Muscle layer of duodenum (tissue), 2 donors: ENCODE measurements at regions not wholly inside any gene's neighbourhood (a gene's known extent, or its start where the extent isn't known, plus 50 kb on each side); places are given as distances from the start of the nearest gene placed in this dataset.

Source experiments
- H3K27ac ChIP-seq: one replicate; pipeline ENCODE4 v1.7.0; 2013; ENCODE audit warnings: mild to moderate bottlenecking, low read length
- H3K27me3 ChIP-seq: one replicate; pipeline ENCODE4 v1.7.0; 2013; ENCODE audit warnings: low read depth, mild to moderate bottlenecking, control low read depth, low read length
- H3K36me3 ChIP-seq, 2 donors: one replicate each; pipeline ENCODE4 v1.7.0; 2013; ENCODE audit warnings: low read length in 2 of 2, control low read depth in 1 of 2, mild to moderate bottlenecking in 1 of 2; ENCODE audit not compliant: insufficient read depth in 2 of 2, control insufficient read depth in 1 of 2
- H3K4me1 ChIP-seq, 2 donors: one replicate each; pipeline ENCODE4 v1.7.0; 2013; ENCODE audit warnings: low read length in 2 of 2, mild to moderate bottlenecking in 2 of 2, control low read depth in 1 of 2, moderate library complexity in 1 of 2; ENCODE audit not compliant: insufficient read depth in 2 of 2, control insufficient read depth in 1 of 2
- H3K4me3 ChIP-seq, 2 donors: one replicate each; pipeline ENCODE4 v1.7.0; 2013; ENCODE audit warnings: low read length in 2 of 2, low read depth in 1 of 2, mild to moderate bottlenecking in 1 of 2
- H3K9me3 ChIP-seq, 2 donors: one replicate each; pipeline ENCODE4 v1.7.0; 2013; ENCODE audit warnings: low read length in 2 of 2, control low read depth in 1 of 2, mild to moderate bottlenecking in 1 of 2; ENCODE audit not compliant: control insufficient read depth in 1 of 2
- donor health status: healthy.

DNA sequence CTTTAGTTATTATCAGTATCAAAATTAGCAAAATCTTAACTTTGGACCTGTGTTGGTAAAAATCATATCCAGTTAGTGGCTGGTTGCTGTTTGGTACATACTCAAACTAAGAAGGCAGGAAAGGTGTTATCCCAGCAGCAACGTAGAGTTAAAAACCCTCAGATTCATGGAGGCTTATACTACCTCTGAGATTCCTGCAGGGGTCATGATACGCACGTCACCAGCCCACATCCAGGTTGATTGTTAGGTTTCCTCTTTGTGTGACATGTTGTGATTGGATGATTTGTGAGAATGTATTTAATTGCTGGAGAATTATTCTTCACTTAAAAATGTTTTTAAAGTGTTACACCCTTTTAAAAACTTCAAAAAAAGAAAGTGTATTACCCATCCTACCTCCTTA is 423.3 kb upstream of the ADGRL2 start:
- Histone ChIP-seq H3K27ac (no peak overlapping the region), H3K36me3 (no peaks in the 10 kb centered on the region), H3K4me3 (no peak overlapping the region), H3K4me1 (no peaks in the 10 kb centered on the region), H3K9me3 (no peaks in the 10 kb centered on the region), H3K27me3 (no peaks in the 10 kb centered on the region)

DNA sequence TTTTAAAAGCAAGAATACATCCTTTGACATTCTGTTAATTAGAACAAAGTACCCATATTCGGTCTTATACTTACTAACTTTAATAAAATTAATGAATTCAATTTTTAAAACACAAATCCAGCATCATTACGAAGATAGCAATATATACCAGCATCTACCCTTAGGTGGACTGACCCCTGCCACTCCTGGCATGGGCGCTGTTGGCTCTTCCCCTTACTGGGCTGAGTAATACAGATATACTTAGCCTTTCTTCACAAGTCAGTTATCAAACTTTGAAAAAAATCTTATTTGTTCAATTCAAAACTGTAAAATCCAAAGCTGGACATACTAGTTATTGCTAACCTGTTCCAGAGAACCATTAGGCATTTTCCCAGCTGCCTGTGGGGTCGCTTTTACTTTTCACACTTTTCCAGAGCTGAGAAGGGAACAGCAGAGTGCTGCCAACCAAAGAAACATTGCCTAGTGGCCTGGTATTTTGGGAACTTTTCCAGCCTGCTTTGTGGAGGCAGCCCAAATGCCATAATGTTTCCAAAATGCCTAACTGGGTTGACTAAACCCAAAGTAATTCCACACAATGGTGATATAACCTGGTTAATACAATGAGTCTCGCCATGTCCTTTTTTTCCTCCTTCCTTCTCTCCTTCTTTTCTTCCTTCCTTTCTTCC is 424.7 kb upstream of the ADGRL2 start:
- no peaks in the 10 kb centered on the region for H3K9me3 ChIP-seq
- H3K36me3 ChIP-seq, result no peaks in the 10 kb centered on the region
- no peaks in the 10 kb centered on the region for H3K27me3 ChIP-seq
- H3K4me1 ChIP-seq, result no peaks in the 10 kb centered on the region
- H3K27ac ChIP-seq, result no peak overlapping the region
- no peak overlapping the region for H3K4me3 ChIP-seq

- Histone ChIP-seq H3K27me3 (no peaks in the 10 kb centered on the region), H3K4me3 (no peak overlapping the region), H3K4me1 (no peaks in the 10 kb centered on the region), H3K9me3 (no peaks in the 10 kb centered on the region), H3K27ac (no peak overlapping the region), H3K36me3 (no peaks in the 10 kb centered on the region)
Measured at GRCh38 chr1:81374481-81374880, 426.3 kb upstream of the ADGRL2 start.

- H3K27me3 ChIP-seq, result no peaks in the 10 kb centered on the region
- no peaks in the 10 kb centered on the region for H3K4me1 ChIP-seq
- H3K36me3 ChIP-seq, result no peaks in the 10 kb centered on the region
- no peaks in the 10 kb centered on the region for H3K9me3 ChIP-seq
- H3K27ac ChIP-seq, result no peak overlapping the region
- H3K4me3 ChIP-seq, result no peak overlapping the region
Measured at GRCh38 chr1:81371864-81372263, 428.9 kb upstream of the ADGRL2 start.

- H3K27me3 ChIP-seq, result no peaks in the 10 kb centered on the region
- H3K27ac ChIP-seq, result no peak overlapping the region
- no peak overlapping the region for H3K4me3 ChIP-seq
- no peaks in the 10 kb centered on the region for H3K4me1 ChIP-seq
- no peaks in the 10 kb centered on the region for H3K9me3 ChIP-seq
- H3K36me3 ChIP-seq, result no peaks in the 10 kb centered on the region
Measured at GRCh38 chr1:81369833-81370232, 430.9 kb upstream of the ADGRL2 start.

- Histone ChIP-seq H3K4me3 (no peak overlapping the region), H3K4me1 (no peaks in the 10 kb centered on the region), H3K27me3 (no peaks in the 10 kb centered on the region), H3K27ac (no peak overlapping the region), H3K9me3 (no peaks in the 10 kb centered on the region), H3K36me3 (no peaks in the 10 kb centered on the region)
Measured at GRCh38 chr1:81366173-81366572, 434.6 kb upstream of the ADGRL2 start.

DNA sequence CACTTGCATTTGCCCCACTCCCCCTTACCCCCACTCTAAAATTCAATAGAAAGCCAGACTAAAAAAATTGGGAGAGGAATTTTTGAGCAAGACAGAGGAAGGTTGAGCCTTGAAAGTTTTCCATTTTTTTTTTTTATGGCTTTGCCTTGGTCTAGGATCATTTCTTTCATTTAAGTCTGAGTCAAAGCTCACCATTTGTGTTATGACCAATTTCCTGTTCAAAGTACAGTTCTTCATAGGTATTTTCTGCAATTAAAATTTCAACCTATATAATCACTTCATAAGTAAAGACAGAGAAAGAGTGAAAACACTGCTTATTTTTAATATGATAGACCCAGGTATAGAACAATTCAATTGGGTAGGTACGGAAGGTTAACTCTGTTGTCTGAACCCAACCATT is 436.6 kb upstream of the ADGRL2 start:
- no peaks in the 10 kb centered on the region for H3K36me3 ChIP-seq
- no peaks in the 10 kb centered on the region for H3K27me3 ChIP-seq
- H3K27ac ChIP-seq, result no peak overlapping the region
- no peak overlapping the region for H3K4me3 ChIP-seq
- H3K9me3 ChIP-seq, result no peaks in the 10 kb centered on the region
- no peaks in the 10 kb centered on the region for H3K4me1 ChIP-seq

DNA sequence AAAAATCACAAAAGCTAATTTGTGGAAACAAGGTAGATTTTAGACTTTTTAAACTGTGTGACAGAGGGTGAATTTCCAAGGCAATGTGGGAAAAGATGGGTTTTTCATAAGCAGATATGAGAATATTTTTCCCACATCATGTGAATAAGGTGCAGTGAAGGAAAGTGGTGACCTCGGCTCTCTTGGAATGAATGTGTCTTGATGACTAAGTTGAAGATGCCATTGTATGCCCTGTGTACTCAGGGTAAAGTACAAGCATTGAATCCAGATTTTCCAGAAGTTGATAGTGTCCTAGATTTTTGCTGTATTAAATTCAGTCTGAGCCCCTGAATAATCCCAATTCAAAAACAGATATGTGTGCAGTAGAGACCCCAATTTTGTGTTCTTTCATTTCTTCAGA is 442.6 kb upstream of the ADGRL2 start:
- no peaks in the 10 kb centered on the region for H3K9me3 ChIP-seq
- no peak overlapping the region for H3K4me3 ChIP-seq
- no peaks in the 10 kb centered on the region for H3K4me1 ChIP-seq
- H3K27ac ChIP-seq, result no peak overlapping the region
- no peaks in the 10 kb centered on the region for H3K27me3 ChIP-seq
- no peaks in the 10 kb centered on the region for H3K36me3 ChIP-seq

GRCh38 chr1:81351864-81352263 is 448.9 kb upstream of the ADGRL2 start:
- no peak overlapping the region for H3K27ac ChIP-seq
- no peaks in the 10 kb centered on the region for H3K4me1 ChIP-seq
- no peaks in the 10 kb centered on the region for H3K36me3 ChIP-seq
- no peak overlapping the region for H3K4me3 ChIP-seq
- no peaks in the 10 kb centered on the region for H3K9me3 ChIP-seq
- H3K27me3 ChIP-seq, result no peaks in the 10 kb centered on the region

- no peak overlapping the region for H3K4me3 ChIP-seq
- H3K9me3 ChIP-seq, result no peaks in the 10 kb centered on the region
- H3K27me3 ChIP-seq, result no peaks in the 10 kb centered on the region
- no peaks in the 10 kb centered on the region for H3K4me1 ChIP-seq
- H3K27ac ChIP-seq, result no peak overlapping the region
- H3K36me3 ChIP-seq, result no peaks in the 10 kb centered on the region
Measured at GRCh38 chr1:81349194-81349965, 451.4 kb upstream of the ADGRL2 start.

GRCh38 chr1:81345110-81345509 is 455.6 kb upstream of the ADGRL2 start:
- H3K4me1 ChIP-seq, result no peaks in the 10 kb centered on the region
- no peak overlapping the region for H3K4me3 ChIP-seq
- H3K27ac ChIP-seq, result no peak overlapping the region
- no peaks in the 10 kb centered on the region for H3K27me3 ChIP-seq
- H3K9me3 ChIP-seq, result no peaks in the 10 kb centered on the region
- H3K36me3 ChIP-seq, result no peaks in the 10 kb centered on the region

DNA sequence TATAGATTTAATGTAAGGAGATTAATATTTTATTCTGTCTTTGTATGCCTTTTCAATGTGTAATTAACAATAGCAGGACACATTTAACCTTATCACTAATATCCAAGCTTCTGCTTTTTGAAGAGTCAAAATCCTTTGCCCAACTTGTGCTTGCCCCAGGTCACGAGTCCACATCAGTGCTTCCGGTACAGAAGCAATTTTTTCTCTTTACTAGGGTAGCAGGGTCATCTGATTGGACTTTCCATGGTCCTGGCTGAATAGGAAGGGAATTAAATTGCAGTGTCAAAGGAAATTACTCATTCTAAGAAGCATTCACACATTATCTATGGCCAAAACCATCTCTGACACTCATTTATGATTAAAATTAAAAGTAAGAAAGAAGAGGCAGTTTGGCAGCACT is 460.5 kb upstream of the ADGRL2 start:
- Histone ChIP-seq H3K9me3 (no peaks in the 10 kb centered on the region), H3K27me3 (no peaks in the 10 kb centered on the region), H3K36me3 (no peaks in the 10 kb centered on the region), H3K4me1 (no peaks in the 10 kb centered on the region), H3K27ac (no peak overlapping the region), H3K4me3 (no peak overlapping the region)
